ENCODE measurements at regions not wholly inside any gene's neighbourhood (a gene's known extent, or its start where the extent isn't known, plus 50 kb on each side); places are given as distances from the start of the nearest gene placed in this dataset.

DNA sequence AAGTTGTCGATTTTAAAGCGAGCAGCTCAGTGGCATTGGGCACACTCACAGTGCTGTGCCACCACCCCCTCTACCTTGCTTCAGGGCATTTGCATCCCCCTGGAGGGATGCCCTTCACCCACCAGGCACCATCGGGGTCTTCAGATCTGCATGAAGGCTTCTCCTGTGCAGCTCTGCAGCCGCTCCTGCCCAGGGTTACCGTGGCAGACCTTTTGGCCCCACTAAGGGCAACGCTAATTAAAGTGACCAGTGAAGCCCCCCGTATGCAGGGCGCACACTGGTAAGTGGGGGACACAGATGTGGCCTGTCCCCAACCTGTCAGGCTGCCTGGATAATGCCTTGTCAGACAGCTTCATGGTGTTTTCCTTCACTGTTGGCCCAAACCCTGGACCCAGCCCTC is 1117.7 kb downstream of the BRD1 start:
- TF ChIP-seq POLR2A (IDR thresholded peaks at IDR 0.05; ENCODE audit: extremely low read depth, insufficient read length) (no peak), MYC (IDR thresholded peaks at IDR 0.05; ENCODE audit: low read depth, low read length) (no peak)
- TF ChIP-seq, protein P1, sequence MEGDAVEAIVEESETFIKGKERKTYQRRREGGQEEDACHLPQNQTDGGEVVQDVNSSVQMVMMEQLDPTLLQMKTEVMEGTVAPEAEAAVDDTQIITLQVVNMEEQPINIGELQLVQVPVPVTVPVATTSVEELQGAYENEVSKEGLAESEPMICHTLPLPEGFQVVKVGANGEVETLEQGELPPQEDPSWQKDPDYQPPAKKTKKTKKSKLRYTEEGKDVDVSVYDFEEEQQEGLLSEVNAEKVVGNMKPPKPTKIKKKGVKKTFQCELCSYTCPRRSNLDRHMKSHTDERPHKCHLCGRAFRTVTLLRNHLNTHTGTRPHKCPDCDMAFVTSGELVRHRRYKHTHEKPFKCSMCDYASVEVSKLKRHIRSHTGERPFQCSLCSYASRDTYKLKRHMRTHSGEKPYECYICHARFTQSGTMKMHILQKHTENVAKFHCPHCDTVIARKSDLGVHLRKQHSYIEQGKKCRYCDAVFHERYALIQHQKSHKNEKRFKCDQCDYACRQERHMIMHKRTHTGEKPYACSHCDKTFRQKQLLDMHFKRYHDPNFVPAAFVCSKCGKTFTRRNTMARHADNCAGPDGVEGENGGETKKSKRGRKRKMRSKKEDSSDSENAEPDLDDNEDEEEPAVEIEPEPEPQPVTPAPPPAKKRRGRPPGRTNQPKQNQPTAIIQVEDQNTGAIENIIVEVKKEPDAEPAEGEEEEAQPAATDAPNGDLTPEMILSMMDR (IDR thresholded peaks at IDR 0.05; ENCODE audit: low read depth, low read length), result no peak
- TF ChIP-seq, protein P2, sequence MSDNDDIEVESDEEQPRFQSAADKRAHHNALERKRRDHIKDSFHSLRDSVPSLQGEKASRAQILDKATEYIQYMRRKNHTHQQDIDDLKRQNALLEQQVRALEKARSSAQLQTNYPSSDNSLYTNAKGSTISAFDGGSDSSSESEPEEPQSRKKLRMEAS (IDR thresholded peaks at IDR 0.05; ENCODE audit: low read depth, low read length), result no peak
- DNase-seq (ENCODE audit: low read depth), result no peak

DNA sequence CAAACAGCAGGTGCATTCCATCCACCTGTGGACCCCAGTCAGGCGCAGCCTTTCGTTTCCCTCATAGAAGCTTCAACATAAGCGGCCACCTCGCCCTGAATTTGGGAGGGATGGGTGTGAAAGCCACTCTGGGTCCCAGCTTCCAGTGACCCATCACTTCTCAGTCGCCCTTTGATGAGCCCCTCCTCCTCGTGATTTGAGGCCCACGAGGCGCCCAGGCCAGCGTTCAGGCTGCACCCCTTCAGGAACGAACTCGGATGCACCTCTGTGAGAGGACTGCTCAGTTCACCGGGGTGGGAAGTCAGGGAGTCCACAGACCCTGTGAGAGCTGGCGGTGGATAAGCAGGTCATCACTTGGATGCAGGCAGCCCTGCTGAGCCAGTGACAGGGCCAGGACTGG is 1118.2 kb downstream of the BRD1 start:
- no peak overlapping the region for H3K4me3 ChIP-seq (ENCODE audit: low read depth, low read length)
- no peak for DNase-seq (ENCODE audit: low read depth)
- TF ChIP-seq, protein P1 (IDR thresholded peaks at IDR 0.05; ENCODE audit: low read depth, low read length), result no peak
- TF ChIP-seq POLR2A (IDR thresholded peaks at IDR 0.05; ENCODE audit: extremely low read depth, insufficient read length) (no peak), MYC (IDR thresholded peaks at IDR 0.05; ENCODE audit: low read depth, low read length) (no peak)
- TF ChIP-seq, protein P2 (IDR thresholded peaks at IDR 0.05; ENCODE audit: low read depth, low read length), result no peak

More for the DNA sequence above, 1117.7 kb downstream of the BRD1 start:
- no peak overlapping the region for H3K4me3 ChIP-seq (ENCODE audit: low read depth, low read length)

DNA sequence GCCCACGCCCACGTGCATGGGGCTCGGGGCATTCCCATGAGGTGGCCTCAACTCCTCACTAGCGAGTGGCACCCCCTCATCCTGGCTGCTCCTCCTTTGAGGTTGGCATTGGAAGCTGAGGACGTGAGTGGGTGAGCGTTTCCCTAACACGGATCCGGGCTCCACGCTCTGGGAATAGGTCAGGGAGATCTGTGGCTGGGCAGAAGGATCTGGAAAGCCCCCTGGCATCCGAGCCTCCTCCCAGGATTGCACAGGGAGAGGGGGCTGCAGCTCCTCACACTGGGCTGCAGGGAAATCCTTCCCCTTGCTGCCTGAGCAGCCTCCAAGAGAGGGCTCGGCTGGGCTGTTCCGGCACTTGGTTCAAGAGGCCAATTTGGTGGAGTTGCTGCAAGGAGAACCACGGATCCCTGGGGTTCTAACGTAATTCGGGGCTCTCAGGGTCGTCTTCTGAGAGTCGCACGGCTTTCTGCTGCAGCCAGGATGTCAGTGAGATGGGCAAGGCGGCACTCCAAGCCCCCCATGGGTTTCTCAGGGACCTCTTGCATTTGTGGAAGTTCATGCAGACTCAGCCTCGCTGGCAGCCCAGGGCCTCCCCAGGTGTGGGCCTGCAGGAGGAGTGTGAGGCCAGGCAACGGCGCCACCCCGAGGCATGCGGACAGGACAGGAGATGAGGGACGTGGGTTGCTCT is 1119.0 kb downstream of the BRD1 start:
- peak; percentile 23 for DNase-seq (ENCODE audit: low read depth)
- TF ChIP-seq, protein P1 (IDR thresholded peaks at IDR 0.05; ENCODE audit: low read depth, low read length), result no peak
- TF ChIP-seq MYC (IDR thresholded peaks at IDR 0.05; ENCODE audit: low read depth, low read length) (no peak), POLR2A (IDR thresholded peaks at IDR 0.05; ENCODE audit: extremely low read depth, insufficient read length) (no peak)
- TF ChIP-seq, protein P2 (IDR thresholded peaks at IDR 0.05; ENCODE audit: low read depth, low read length), result no peak
- no peak overlapping the region for H3K4me3 ChIP-seq (ENCODE audit: low read depth, low read length)

DNA sequence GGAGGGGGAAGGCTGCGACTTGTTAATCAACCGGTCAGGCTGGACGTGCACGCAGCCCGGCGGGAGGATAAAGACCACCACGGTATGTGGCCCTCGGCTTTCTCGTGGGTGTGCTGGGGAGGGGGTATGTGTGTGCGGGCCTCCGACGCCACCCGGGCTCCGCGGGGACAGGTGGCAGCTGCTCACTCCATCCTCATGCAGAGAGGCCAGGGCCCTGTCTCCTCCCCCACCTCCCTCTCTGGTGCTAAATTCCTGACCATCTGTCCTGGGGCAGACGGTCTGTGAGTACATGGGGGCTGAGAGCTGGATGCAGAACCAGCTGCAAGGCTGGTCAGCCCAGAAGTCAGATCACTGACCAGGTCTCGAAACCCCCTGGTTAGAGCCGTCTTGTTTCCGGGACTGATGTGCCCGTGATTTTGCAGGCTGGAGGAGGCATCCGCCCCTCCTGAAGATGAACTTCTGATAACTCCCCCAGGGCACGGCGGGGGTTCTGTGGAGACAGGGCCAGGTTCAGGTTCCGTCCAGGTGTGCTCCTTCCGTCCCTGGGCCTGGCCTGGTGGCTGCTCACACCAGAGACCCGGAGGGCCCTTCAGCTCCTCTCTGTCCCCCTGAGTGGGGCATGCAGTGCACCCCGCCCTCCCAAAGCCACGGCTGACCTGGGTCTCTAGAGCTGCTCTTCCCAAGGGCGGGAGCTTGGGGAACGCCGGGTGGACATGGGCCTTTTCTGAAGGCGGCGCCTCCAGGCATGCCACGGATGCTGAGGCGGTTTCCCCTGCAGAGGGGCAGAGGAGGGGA is 1119.7 kb downstream of the BRD1 start:
- DNase-seq (ENCODE audit: low read depth), result no peak
- TF ChIP-seq MYC (IDR thresholded peaks at IDR 0.05; ENCODE audit: low read depth, low read length) (no peak), POLR2A (IDR thresholded peaks at IDR 0.05; ENCODE audit: extremely low read depth, insufficient read length) (no peak)
- TF ChIP-seq, protein P2 (IDR thresholded peaks at IDR 0.05; ENCODE audit: low read depth, low read length), result no peak
- TF ChIP-seq, protein P1 (IDR thresholded peaks at IDR 0.05; ENCODE audit: low read depth, low read length), result no peak
- no peak overlapping the region for H3K4me3 ChIP-seq (ENCODE audit: low read depth, low read length)

DNA sequence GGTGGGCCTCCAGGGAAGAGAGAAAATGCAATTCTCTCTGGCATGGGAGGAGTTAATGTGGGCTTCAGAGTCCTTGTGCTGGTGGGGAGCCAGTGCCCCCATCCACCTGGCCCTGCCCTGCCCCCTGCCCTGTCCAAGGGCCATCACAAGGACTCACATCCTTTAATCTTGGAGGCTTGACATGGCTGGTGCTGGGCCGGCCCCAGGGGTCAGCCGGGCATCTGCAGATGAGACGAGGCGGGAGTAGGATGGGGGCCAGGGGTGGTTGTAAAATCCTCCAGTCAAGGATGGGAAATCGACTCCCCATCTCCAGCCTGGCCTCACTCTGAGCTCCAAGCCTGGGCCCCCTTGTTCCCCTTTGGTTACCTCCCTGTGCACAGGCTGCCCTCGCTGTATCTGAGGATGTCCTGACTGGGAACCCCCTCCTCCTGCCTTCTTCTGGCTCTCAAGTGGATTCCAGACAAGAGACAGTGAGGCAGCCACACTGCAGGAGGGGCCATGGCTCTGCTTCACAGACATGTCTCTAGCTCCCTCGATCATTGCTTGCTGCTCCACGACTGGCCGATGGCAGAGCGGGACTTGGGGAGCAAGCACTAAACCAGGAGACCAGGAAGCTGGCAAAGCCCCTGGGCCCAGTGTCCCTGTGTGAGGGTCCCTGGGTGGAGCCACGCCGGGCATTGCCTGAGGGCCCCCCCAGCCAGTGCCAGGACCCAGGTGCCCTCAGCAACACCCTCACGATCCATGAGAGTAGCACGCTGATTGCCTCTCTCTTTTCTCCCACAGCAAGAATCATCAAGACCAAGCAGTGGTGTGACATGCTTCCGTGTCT is 1120.5 kb downstream of the BRD1 start:
- H3K4me3 ChIP-seq (ENCODE audit: low read depth, low read length), result no peak overlapping the region
- no peak for DNase-seq (ENCODE audit: low read depth)
- TF ChIP-seq POLR2A (IDR thresholded peaks at IDR 0.05; ENCODE audit: extremely low read depth, insufficient read length), result no peak
- TF ChIP-seq, protein P2 (IDR thresholded peaks at IDR 0.05; ENCODE audit: low read depth, low read length), result no peak
- no peak for TF ChIP-seq MYC (IDR thresholded peaks at IDR 0.05; ENCODE audit: low read depth, low read length)
- TF ChIP-seq, protein P1 (IDR thresholded peaks at IDR 0.05; ENCODE audit: low read depth, low read length), result no peak

Measured in NB4 (cell line).